ENCODE measurements at regions not wholly inside any gene's neighbourhood (a gene's known extent, or its start where the extent isn't known, plus 50 kb on each side); places are given as distances from the start of the nearest gene placed in this dataset.
"Not testable (repeated sequence)": the region's sequence is repeated elsewhere in the genome, so short reads cannot be mapped to it uniquely, and the experiment has no call there.

DNA sequence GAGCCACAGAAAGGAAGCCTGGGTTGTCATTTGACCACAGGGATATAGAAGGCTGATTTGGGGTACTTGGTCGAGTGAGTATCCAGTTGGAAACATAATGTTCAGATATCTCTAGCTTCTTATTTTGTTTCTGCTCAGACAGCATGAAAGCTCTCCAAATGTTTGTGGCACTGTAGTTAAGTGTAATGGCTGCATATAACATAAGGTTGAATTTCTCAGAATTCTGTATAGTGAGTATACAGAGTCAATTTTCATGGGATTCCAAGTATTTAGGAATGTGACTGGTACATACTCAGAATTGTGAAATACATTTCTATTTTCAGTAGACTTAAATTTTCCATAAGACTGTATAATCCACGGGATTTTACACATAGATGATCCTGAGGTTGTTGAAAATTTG lies 2102.1 kb upstream of the RAG2 start:
- DNase-seq, result no peak

DNA sequence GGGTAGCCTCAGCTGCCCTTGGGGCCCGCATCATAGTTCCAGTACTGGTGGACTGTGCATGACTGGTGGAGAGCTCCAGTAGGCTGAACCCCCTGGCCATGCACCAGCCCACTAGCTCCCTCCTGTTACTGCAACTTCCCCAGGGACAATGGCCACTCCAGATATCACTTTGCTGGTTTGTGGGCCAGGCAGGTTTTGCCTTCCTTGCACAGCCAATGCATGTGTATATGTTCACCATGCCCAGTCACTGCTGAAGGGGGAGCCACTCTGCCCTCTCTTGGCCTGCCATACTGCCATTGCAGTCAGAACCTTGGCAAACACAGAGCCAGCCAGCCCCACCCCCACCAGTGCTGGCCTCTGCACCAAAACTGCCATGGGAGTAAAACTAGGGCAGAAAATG lies 2095.3 kb upstream of the RAG2 start:
- DNase-seq, result no peak

GRCh38 chr11:38690211-38690610 lies 2092.2 kb upstream of the RAG2 start:
- peak; percentile 29 for DNase-seq

DNA sequence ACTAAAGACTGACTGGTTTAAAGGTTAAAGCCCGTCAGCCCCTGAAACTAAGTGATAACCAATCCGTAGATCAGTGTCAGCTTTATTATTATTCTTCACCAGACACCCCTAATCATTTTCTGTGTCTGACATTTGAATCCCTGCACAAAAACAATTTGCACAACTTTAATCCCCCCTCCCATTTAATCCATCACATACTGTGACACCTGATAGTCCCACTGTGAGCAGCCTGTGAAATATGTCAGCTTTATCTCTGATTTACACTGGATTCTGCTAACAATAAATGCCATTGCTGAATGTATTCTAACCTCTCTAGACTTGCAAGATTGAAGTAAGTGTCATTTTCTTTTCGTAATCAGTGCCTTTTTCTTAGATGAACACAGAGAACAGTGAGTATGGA lies 2089.0 kb upstream of the RAG2 start:
- peak; percentile 73 for DNase-seq

DNA sequence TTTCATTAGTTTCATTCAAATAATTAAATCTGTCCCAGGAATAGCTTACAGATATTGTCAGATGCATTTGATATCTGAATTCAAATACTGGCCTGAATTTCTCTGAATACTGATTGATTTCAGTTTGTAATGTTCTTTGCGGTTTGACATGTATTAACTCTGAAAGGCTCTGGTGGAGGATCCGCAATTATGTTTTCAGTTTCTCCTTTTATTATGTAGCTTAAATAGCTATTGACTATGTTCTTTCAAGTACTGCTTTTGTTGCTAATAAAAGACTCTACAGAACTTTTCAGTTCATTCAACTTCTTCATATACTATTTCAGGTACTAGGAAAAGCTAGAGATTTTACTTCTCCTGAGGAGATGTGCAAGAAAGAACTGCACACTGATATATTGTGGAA lies 2085.4 kb upstream of the RAG2 start:
- DNase-seq, result no peak

- no peak for DNase-seq
These were observed 2082.7 kb upstream of the RAG2 start for GRCh38 chr11:38680746-38681145.

DNA sequence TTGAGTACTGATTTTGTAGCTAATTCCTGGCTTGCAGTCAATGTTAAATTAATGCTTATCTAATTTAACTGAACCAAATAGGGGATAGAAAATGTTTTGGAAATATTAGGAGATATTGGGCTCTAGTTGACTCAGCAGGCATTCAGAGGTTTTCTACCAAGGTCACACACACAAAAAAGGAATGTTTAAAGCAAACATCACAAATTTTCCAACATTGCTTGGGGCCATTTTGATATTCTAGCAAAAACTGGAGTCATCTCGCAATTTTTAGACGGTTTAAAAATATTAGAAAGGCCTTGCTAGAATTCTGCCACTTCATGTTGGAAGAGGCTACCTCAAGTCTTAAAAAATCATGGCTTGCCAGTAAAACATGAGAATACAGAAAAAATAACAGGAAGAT lies 2082.1 kb upstream of the RAG2 start:
- DNase-seq, result no peak

- DNase-seq, result no peak
These were observed 2074.4 kb upstream of the RAG2 start for GRCh38 chr11:38672445-38672844.

DNA sequence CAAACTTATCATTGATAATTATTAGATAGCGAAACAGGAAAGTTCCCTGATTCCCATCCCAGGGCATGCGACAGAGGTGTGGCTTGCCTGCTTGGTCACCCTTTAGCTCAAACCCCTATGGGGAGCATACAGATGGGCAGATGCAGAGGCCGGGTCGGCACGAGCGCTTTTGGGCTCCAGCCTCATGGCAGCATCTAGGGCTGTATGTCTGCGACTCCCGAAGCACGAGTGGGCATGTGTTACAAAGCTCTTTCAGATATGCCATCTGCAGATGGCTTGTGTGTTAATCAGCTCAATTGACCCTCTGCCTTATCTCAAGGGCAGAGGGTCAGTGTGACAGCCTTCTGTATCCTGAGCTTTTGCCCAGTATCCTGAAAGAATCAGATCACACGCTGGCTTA lies 2069.3 kb upstream of the RAG2 start:
- peak; percentile 74 for DNase-seq

DNA sequence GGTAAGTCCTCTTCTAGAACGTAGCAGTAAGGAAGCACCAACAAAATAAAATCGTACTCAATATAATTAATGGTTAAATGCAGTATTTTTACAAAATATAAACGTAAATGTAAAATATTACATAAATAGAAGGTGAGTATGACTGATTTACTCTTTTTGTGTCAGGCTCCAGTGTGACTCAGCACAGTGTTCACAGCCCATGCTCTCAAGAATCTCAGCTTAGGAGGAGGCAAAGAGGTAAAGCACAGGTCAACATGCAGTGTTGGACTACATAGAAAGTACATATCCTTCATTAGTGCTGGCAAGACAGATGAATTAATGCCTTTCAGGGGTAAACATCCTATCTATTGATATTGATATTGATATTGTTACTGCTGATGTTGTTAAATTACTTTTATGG lies 2050.6 kb upstream of the RAG2 start:
- DNase-seq, result no peak

DNA sequence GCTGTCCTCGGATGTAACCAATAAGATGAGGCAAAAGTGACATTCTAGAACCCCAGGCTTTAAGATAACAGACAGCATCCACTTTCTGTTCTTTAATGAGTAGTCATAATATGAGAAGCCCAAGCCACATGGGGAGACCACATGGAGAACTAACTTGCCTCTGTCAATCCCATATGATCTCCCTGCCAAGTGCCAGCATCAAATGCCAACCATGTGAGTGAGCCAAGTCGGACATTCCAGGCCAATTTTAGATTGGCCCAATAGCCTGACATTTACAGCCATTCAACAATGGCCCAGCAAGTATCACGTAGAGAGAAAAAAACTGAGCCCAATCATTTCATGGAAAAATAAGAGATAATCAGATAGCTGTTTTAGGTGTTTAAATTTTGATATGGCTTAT lies 2048.3 kb upstream of the RAG2 start:
- no peak for DNase-seq

DNA sequence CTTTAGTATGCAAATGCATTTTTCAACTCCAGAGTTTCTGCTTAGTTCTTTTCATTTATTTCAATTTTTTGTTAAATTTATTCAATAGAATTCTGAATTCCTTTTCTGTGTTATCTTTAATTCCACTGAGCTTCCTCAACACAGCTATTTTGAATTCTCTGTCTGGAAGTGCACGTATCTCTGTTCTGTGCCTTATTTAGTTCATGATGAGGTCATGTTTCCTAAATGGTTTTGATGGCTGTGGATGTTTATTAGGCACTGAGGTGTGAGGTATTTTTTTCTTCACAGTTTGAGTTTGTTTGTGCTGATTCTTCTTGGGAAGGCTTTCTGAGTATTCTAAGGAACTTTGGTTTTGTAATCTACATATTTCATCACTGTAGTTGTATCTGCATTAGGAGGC lies 2042.8 kb upstream of the RAG2 start:
- DNase-seq, result no peak

GRCh38 chr11:38612701-38613100 lies 2014.7 kb upstream of the RAG2 start:
- DNase-seq, result no peak

- not testable (repeated sequence) for DNase-seq
These were observed 2003.3 kb upstream of the RAG2 start for GRCh38 chr11:38601371-38601770.

- DNase-seq, result no peak
These were observed 2000.4 kb upstream of the RAG2 start for GRCh38 chr11:38598418-38598817.

DNA sequence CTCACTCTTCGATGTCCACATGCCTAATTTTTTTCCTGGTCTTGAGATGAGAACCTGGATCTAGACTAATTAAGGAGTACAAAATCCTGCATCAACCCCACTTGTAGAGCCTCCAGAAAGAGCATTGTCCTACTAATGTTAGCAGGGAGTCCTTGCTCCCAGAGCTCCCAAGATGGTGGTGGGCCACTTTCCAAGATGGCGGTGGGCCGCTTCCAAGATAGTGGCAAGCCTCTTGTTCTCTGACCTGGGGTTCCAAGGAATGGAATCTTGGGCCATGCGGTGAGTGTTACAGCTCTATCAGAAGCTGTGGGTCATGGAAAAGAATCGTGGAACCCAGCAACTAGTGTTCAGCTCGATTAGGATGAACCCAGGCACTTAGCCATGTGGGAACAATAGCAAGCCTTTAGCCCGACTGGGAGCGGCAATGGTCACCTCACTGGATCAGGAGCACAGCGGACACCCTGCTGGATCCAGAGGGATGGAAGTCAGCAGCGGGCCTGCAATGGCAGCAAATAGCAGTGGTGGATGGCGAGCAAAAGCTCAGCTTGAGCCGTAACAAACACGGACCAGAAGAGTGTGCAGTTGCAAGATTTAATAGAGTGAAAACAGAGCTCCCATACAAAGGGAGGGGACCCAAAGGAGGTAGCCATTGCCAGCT lies 1997.5 kb upstream of the RAG2 start:
- DNase-seq, result not testable (repeated sequence)

- DNase-seq, result no peak
These were observed 1996.9 kb upstream of the RAG2 start for GRCh38 chr11:38594895-38595294.

GRCh38 chr11:38593649-38594048 lies 1995.6 kb upstream of the RAG2 start:
- peak; percentile 0 for DNase-seq

GRCh38 chr11:38582756-38583155 lies 1984.7 kb upstream of the RAG2 start:
- no peak for DNase-seq

DNA sequence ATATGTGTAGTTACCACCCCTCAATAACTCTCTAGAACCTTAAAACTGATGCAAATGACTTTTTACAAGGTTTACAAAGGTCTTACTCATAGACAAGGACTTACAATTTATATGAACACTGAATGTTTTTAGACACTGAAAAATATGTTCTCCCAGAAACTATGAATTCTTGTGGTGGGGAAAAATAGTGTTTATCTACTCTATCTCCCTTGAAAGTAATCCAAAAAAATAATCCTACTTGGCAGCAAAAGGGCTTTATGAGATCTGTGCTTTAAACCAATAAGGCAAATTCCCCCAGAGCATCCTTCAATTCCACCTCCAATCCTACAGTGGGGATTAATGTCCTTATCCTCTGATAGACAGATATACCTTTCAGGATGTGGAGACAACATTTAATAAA lies 1984.1 kb upstream of the RAG2 start:
- peak; percentile 66 for DNase-seq

DNA sequence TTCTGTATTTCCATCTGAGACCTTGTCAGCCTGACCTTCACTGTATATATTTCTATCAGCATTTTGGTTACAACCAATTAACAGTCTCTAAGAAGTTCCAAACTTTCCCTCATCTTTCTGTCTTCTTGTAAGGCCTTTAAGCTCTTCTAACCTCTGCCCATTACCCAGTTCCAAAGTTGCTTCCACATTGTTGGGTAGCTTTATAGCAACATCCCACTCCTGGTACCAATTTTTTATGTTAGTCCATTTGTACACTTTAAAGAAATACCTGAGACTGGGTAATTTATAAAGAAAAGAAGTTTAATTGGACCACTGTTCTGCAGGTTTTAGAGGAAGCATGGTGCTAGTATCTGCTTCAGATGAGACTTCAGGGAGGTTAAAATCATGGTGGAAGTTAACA lies 1979.7 kb upstream of the RAG2 start:
- DNase-seq, result no peak

DNA sequence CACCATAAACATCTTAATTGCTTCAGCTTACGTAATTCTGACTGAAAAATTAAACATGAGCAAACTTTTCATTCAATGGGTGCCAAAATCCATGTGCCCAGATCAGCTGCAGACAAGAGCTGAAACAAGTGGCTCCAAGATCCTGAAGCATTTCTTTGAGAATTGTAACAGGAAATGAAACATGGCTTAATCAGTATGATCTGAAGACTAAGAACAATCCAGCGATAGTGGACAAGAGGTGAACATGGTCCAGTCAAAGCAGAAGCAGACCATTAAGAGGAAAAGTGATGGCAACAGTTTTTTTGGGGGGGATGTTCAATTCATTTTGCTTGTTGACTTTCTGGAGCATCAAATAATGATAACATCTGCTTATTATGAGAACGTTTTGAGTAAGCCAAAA lies 1964.5 kb upstream of the RAG2 start:
- no peak for DNase-seq

DNA sequence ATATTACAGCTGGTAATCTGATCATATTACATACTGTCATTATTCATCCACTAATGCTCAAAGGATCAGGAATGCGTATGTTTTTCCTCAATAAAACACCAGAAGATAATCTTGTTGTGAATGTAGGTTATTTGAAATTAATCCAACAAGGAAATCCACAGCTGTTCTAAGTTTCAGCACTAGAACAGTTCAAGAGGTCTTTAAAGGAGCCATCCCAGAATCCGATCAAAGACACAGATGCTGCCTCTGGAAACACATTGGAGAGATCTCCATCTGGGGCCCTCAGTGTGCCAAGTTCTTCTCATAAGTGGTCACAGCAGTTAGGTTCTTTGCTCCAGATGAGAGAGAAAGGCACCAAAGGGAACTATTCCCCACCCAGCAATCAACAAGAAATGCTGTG lies 1955.1 kb upstream of the RAG2 start:
- peak; percentile 66 for DNase-seq

- DNase-seq, result no peak
These were observed 1949.4 kb upstream of the RAG2 start for GRCh38 chr11:38547462-38547861.

DNA sequence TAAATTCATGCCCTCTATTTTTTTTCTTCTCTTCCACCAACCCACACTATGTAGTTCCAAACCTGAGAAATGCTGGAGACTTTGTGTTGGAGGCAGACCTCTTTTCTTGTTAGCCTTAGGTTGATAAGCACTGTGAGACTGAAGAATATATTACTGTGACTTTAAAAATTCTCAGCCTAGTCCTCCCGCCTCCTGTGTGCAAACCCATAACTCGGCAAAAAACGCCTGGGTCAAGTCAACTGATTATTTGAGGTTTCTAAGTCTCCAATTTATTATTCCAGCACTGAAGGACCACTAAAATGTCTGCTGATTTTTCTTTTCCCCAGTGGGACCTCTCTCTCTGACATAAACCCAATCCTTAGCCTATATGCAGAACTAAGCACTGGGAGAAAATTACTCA lies 1946.0 kb upstream of the RAG2 start:
- no peak for DNase-seq

DNA sequence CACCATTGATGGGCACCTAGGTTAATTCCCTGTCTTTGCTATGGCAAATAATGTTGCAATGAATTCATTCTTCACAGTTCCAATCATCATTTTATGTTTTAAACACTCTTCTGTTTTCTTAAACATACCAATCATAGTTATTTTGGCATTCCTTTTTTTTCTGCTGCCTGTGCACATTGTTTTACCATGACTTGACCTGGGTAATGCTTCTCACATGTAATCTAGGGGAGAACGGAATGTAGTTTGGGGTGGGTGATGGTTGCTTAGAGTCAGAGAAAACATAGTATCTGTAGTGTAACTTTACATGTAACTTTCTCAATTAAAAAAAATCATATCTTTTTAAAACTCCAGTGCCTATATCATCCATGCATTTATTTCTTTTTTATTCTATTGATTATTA lies 1945.3 kb upstream of the RAG2 start:
- DNase-seq, result no peak

Measured in NCI-H82 (cell line).